SKM-1 (cell line): ENCODE measurements at regions not wholly inside any gene's neighbourhood (a gene's known extent, or its start where the extent isn't known, plus 50 kb on each side); places are given as distances from the start of the nearest gene placed in this dataset.

ENCODE experiments used
- DNase-seq: peaks from one replicate; lab custom pipeline; 2025; ENCODE audit not compliant: unreplicated experiment; lab: John Stamatoyannopoulos, UW

GRCh38 chr14:54088271-54088670 lies 131.6 kb upstream of the BMP4 start:
- no peak for DNase-seq

- DNase-seq = no peak
These were observed 133.6 kb upstream of the BMP4 start for GRCh38 chr14:54090274-54090673.

GRCh38 chr14:54094765-54095164 lies 138.1 kb upstream of the BMP4 start:
- no peak for DNase-seq

GRCh38 chr14:54098536-54098935 lies 141.9 kb upstream of the BMP4 start:
- no peak for DNase-seq

- DNase-seq = no peak
These were observed 145.4 kb upstream of the BMP4 start for GRCh38 chr14:54102051-54102456.

GRCh38 chr14:54102530-54102929 lies 145.9 kb upstream of the BMP4 start:
- DNase-seq = no peak

- DNase-seq = no peak
These were observed 148.0 kb upstream of the BMP4 start for GRCh38 chr14:54104601-54105145.

- DNase-seq = no peak
These were observed 148.8 kb upstream of the BMP4 start for GRCh38 chr14:54105406-54105805.

- no peak for DNase-seq
These were observed 149.3 kb upstream of the BMP4 start for GRCh38 chr14:54105898-54106297.

GRCh38 chr14:54106661-54107377 lies 150.2 kb upstream of the BMP4 start:
- DNase-seq = no peak

- DNase-seq = no peak
These were observed 152.2 kb upstream of the BMP4 start for GRCh38 chr14:54108481-54109471.

GRCh38 chr14:54109521-54110120 lies 153.0 kb upstream of the BMP4 start:
- DNase-seq = no peak

GRCh38 chr14:54114941-54115340 lies 158.3 kb upstream of the BMP4 start:
- DNase-seq = no peak

GRCh38 chr14:54116198-54116885 lies 159.7 kb upstream of the BMP4 start:
- DNase-seq = no peak

- DNase-seq = no peak
These were observed 160.3 kb upstream of the BMP4 start for GRCh38 chr14:54116972-54117371.

GRCh38 chr14:54117396-54117795 lies 160.8 kb upstream of the BMP4 start:
- DNase-seq = no peak

GRCh38 chr14:54117924-54118323 lies 161.3 kb upstream of the BMP4 start:
- no peak for DNase-seq

GRCh38 chr14:54120260-54120659 lies 163.6 kb upstream of the BMP4 start:
- DNase-seq = no peak

GRCh38 chr14:54121466-54122027 lies 164.9 kb upstream of the BMP4 start:
- DNase-seq = no peak

- DNase-seq = no peak
These were observed 167.2 kb upstream of the BMP4 start for GRCh38 chr14:54123841-54124240.

- DNase-seq = no peak
These were observed 168.5 kb upstream of the BMP4 start for GRCh38 chr14:54125109-54125508.
